ENCODE measurements at regions not wholly inside any gene's neighbourhood (a gene's known extent, or its start where the extent isn't known, plus 50 kb on each side); places are given as distances from the start of the nearest gene placed in this dataset.
"Not testable (repeated sequence)": the region's sequence is repeated elsewhere in the genome, so short reads cannot be mapped to it uniquely, and the experiment has no call there.

GRCh38 chr22:25420471-25420924, 144.0 kb upstream of the GRK3 start:
- Histone ChIP-seq H3K36me3 (no peaks in the 10 kb centered on the region), H3K4me3 (peak overlapping the region; percentile 25 to 47), H3K27ac (no peak overlapping the region), H3K4me1 (peaks cover 0 to 27% of the 10 kb centered on the region in 2 donors), H3K9me3 (no peaks in the 10 kb centered on the region), H3K27me3 (peaks cover 21 to 37% of the 10 kb centered on the region in 2 donors)
- TF ChIP-seq, protein P1, sequence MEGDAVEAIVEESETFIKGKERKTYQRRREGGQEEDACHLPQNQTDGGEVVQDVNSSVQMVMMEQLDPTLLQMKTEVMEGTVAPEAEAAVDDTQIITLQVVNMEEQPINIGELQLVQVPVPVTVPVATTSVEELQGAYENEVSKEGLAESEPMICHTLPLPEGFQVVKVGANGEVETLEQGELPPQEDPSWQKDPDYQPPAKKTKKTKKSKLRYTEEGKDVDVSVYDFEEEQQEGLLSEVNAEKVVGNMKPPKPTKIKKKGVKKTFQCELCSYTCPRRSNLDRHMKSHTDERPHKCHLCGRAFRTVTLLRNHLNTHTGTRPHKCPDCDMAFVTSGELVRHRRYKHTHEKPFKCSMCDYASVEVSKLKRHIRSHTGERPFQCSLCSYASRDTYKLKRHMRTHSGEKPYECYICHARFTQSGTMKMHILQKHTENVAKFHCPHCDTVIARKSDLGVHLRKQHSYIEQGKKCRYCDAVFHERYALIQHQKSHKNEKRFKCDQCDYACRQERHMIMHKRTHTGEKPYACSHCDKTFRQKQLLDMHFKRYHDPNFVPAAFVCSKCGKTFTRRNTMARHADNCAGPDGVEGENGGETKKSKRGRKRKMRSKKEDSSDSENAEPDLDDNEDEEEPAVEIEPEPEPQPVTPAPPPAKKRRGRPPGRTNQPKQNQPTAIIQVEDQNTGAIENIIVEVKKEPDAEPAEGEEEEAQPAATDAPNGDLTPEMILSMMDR (IDR thresholded peaks at IDR 0.05), result no peak
- DNase-seq (ENCODE audit: low spot score), result no peak

DNA sequence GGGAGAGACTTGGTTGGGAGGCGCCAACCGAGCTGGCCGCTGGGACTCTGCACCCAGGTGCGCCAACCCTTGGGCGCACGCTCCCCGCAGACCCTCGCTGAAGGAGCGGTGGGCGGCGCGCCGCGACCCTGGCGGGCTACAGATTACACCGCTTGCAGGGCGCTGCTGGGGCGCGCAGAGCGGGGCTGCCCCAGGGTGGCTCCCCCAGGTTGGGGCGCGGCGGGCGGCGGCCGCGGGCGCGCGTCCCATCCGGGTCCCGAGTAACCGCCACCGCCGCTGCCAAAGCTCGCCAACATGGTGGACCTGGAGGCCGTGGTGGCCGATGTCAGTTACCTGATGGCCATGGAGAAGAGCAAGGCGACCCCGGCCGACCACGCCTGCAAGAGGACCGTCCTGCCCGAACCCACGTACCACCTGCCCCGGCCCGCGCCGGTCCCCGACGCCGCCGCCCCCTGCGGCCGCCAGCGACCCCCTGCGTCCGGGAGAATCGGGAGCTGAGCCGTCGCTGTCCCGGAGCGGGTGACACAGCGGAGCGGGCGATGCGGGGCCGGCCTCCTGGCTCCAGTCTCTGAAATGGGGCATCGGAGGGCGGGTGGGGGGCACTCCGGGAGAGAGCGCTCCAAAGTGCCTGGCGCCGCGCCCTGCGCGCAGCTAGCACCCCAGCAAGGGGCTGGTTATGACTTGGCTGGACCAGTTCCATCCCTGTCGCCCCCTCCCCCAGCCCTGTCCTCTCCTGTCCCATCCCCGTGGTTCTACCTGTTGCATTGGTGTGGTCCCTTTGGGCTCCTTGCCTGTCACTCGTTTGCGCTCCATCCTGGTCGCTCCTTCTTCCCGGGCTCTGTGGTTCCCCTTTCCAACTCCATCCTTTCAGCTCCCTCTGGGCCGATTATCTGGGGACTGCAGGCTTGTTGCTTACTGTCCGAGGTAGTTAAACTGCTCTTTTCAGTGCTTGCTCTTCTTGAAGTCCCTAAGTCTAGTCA, 143.3 kb upstream of the GRK3 start:
- peaks cover 21 to 37% of the 10 kb centered on the region in 2 donors for H3K27me3 ChIP-seq
- TF ChIP-seq, protein P1 (IDR thresholded peaks at IDR 0.05), result peak in 1 of 2 donors; percentile 14
- peaks cover 0 to 27% of the 10 kb centered on the region in 2 donors for H3K4me1 ChIP-seq
- H3K4me3 ChIP-seq, result peak overlapping the region; percentile 25 to 47
- H3K27ac ChIP-seq, result no peak overlapping the region
- H3K36me3 ChIP-seq, result no peaks in the 10 kb centered on the region
- H3K9me3 ChIP-seq, result no peaks in the 10 kb centered on the region
- DNase-seq (ENCODE audit: low spot score), result no peak

- H3K27me3 ChIP-seq, result peaks cover 9 to 19% of the 10 kb centered on the region in 2 donors
- not testable (repeated sequence) for H3K36me3 ChIP-seq
These were observed 137.8 kb upstream of the GRK3 start for GRCh38 chr22:25426530-25427308.

GRCh38 chr22:25431637-25432342, 132.7 kb upstream of the GRK3 start:
- H3K27ac ChIP-seq; H3K4me1 ChIP-seq; H3K9me3 ChIP-seq; DNase-seq (ENCODE audit: low spot score); H3K36me3 ChIP-seq; H3K4me3 ChIP-seq; H3K27me3 ChIP-seq: not testable (repeated sequence)

More at GRCh38 chr22:25426530-25427308, 137.8 kb upstream of the GRK3 start:
- H3K4me1 ChIP-seq; H3K27ac ChIP-seq; H3K9me3 ChIP-seq; DNase-seq (ENCODE audit: low spot score); H3K4me3 ChIP-seq: not testable (repeated sequence)

DNA sequence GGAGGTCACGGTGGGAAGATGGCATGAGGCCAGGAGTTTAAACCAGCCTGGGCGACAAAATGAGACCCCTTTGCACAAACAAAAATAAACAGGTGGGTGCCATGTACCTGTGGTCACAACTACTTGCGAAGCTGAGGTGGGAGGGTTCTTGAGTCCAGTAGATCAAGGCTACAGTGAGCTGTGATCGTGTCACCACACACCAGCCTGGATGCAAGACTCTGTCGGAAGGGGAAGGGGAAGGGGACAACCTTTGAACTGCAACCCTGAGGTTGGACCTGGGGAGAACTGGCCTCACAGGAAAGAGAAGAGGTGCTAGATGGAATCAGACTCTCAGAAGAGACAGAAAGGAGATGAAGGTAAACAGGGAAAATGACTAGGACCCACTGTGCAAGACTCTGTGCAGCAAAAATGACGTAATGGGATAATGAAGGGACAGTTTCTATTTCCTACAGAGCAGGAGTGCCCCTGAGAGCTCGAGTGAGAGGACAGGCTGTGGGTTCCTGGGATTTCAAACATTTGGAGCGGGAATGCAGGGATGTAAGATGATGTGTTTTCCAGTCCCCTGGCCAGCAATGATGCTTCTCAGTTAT, 131.0 kb upstream of the GRK3 start:
- not testable (repeated sequence) for H3K27me3 ChIP-seq; H3K36me3 ChIP-seq; H3K9me3 ChIP-seq; DNase-seq (ENCODE audit: low spot score); H3K4me1 ChIP-seq; H3K4me3 ChIP-seq; H3K27ac ChIP-seq

DNA sequence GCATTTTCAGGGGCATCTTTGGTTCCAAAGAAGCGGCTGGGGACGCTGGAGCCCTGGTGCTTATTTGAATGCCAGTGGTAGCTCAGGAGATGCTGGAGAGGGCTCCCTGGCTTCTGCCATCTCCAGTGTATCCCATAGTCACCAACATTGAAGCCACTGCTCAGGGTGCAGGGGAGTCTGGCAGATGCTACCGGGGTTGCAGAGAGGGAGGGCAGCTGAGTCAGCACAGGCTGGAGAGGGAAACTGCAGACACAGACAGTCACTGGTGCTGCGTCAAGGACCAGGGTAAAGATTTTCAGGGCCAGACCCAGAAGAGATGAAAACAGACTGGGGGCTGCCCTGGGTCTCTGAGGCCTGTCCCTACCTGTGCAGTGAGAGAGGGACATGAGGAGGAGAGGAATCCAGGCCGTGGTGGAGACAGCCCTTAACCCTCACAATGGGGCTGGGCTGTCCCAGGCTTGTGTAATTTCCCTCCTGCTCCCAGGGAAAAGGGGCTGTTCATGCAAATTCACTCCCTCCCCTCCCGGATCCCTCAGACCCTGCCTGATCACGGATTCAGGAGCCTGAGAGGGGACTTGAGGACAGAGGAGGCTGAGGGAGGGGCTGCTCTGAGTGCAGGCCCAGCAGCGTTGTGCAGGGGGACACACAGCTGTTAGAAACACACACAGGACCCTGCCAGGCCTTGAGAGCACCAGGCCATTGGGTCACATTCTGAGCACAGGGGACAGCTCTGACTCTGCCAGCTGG, 126.9 kb upstream of the GRK3 start:
- Histone ChIP-seq H3K36me3 (no peaks in the 10 kb centered on the region), H3K27me3 (no peaks in the 10 kb centered on the region), H3K9me3 (no peaks in the 10 kb centered on the region), H3K27ac (no peak overlapping the region), H3K4me1 (no peaks in the 10 kb centered on the region), H3K4me3 (no peak overlapping the region)
- TF ChIP-seq, protein P1 (IDR thresholded peaks at IDR 0.05), result no peak
- no peak for DNase-seq (ENCODE audit: low spot score)

All from right atrium auricular region (tissue), 2 donors.